ENCODE measurements at regions not wholly inside any gene's neighbourhood (a gene's known extent, or its start where the extent isn't known, plus 50 kb on each side); places are given as distances from the start of the nearest gene placed in this dataset.
"Not testable (repeated sequence)": the region's sequence is repeated elsewhere in the genome, so short reads cannot be mapped to it uniquely, and the experiment has no call there.

DNA sequence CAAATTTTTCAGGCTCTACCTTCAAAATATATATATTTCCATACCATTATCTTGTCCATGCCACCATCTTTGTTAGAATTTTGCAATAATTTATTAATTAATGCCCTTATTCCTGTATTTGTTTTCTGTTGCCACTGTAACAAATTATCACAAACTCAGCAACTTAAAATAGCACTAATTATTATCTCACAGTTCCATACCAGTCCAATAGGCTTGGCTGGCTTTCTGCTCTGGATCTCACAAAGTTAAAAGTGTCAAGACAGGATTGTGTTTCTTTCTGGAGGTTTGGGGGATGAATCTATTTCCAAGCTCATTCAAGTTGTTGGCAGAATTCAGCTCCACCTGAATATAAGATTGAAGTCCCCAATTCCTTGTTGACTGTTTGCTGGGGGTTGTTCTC, 58.6 kb upstream of the SLC38A4 start:
- DNase-seq (ENCODE audit: low read depth in 2 of 3, low spot score in 2 of 3): no peak

DNA sequence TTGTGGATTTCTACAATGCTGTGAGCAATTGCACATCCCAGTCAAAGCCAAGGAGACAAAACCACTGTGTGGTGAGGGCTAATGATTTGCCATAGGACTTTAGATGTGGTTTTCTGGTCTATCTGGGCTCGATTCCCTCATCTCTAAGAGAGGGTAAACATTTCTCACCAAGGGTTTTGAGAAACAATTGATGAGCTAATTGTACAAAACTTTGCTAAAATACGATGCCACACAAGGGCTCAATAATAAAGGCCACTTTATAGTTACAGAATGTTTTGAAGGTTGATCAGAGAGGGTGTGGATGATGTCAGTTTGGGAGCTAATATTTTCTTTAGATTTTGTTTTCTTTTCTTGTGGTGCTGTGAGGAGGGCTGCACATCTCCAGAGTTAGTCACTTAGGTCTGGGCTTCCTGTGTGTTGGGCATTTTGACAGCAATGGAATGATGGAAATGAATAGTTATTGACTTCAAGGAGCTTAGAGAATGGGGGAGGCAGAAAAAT, 60.8 kb upstream of the SLC38A4 start:
- DNase-seq (ENCODE audit: low read depth in 2 of 3, low spot score in 2 of 3): no peak

DNA sequence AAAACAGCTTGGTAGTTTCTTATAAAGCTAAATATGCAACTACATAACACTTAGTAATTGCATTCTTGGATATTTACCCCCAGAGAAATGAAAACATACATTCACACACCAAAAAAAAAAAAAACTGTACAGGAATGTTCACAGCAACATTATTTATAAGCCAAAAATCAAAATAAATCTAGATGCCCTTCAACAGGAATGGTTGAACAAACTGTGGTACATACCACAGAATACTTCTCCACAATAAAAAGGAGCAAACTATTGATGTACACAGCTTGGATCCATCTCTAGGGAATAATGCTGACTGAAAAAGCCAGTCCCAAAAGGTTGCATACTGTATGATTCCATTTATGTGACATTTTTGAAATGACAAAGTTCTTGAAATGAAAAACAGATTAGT, 62.1 kb upstream of the SLC38A4 start:
- DNase-seq (ENCODE audit: low read depth in 2 of 3, low spot score in 2 of 3): no peak

DNA sequence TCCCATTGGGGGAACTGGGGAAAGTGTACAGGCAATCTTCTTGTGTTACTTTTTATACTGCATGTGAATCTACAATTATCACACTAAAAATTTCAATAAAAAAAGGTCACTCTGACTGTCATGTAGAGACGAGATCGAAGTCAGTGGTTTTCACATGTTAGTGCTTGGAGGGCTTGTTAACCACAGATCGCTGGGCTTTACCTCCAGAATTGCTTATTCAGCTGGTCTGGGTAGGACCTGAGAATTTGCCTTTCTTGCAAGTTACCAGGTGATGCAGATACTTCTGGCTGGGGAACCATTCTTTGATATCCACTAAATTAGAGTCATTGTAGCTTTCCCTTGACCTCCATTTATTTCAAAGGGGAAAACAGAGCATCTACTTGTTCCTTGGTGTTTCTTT, 62.8 kb upstream of the SLC38A4 start:
- DNase-seq (ENCODE audit: low read depth in 2 of 3, low spot score in 2 of 3): no peak

DNA sequence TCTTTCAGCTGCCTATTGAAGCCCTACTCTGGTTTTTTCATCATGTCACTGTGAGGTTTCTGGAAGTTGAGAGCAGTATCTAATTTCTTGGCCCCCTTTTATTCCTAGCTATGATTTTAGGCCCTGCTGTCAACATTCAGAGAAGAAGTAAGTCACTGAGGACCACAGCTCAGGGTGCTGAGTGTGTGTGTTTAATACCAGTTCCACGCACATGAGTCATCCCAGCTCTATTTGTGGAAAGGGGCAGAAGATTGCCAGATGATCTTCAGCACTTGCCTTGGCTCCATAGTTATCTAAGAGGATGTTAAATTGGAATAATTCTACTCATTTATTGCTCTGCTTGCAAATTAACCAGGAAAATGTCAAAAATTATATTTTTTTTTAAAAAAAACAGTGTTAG, 65.5 kb upstream of the SLC38A4 start:
- DNase-seq (ENCODE audit: low read depth in 2 of 3, low spot score in 2 of 3): no peak

DNA sequence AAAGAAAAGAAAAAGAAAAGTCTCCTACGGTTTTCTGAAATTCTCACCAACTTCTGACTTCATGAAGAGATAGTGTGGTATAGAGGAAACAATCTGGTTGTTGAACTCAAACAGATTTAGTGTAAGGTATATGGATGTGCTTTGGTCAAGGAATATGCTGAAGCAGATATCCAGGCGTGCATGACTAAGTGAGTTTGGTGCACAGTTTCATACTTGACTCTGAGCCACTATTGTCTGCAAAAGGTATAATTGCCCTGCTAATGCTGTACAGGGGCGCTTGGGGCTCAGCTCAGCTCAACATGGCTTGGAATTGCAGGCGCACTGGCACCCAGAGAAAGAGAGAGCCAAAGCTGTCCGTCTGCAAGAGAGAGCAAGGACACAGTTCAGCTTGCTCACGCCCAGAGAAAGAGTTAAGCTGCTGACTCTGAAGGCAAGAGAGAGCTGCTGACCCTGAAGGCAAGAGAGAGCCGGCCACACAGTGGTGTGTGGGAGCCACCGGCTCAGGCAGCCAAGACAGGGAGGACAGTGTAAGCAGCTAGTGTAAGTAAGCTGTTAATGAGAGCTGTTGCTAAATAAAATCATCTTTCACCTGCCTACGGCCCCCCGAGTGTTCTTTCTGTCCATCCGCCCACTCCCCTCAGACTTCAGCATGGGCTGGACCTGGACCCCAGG, 66.4 kb upstream of the SLC38A4 start:
- DNase-seq (ENCODE audit: low read depth in 2 of 3, low spot score in 2 of 3): no peak

DNA sequence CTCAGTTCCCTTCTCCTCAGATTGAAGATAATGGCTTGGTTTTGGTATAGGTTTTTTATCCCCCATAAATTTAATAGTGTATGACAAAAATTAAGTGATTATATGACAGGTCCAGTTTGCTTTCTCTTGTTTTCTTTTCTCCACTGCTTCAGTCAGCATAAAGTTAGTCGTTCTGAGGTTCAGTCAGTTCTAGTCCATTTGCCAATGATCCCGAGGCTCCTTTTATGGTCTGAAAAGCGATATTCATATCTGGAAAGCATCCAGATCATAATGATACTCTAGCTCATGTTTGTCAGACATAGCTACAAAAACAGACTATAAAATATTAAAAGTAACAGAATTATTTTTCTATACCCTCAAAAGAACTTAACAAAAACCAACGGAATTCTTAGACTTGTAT, 67.1 kb upstream of the SLC38A4 start:
- DNase-seq (ENCODE audit: low read depth in 2 of 3, low spot score in 2 of 3): no peak

DNA sequence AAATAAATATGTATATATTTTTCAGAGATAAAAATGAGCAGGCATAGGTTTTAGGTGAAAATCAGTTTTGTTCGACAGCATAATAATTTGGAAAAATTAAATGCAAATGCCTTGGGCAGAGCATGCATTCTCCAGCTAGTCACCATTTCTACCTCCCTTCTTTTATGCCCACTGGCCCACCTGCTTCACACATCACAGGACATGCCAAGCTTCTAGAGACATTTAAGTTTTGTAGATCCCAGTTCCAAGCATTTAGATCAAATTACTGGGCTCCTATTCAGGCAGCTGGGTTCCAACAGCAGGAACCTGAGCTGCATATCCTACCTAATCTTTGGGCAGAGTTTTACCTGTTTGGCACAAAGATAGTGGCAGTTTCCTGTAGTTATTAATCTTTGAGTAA, 67.6 kb upstream of the SLC38A4 start:
- DNase-seq (ENCODE audit: low read depth in 2 of 3, low spot score in 2 of 3): no peak

DNA sequence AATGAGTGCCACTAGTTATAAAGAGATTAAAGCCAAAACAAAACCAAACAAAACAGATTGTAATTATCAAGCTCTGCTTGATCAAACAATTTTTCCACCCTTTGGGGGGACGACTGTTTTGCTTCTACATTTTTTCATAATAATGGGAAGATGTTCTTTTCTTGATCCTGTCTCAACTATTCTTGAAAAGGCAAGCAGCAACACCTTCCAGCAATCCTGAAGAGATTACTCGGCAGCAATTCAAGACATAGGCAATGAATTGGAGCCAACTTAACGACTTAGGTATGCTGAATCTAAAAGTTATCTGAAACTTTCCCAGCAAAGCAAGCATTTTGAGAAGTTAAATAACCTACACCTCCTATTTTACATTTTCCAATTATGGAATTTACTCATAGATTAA, 69.9 kb upstream of the SLC38A4 start:
- no peak for DNase-seq (ENCODE audit: low read depth in 2 of 3, low spot score in 2 of 3)

DNA sequence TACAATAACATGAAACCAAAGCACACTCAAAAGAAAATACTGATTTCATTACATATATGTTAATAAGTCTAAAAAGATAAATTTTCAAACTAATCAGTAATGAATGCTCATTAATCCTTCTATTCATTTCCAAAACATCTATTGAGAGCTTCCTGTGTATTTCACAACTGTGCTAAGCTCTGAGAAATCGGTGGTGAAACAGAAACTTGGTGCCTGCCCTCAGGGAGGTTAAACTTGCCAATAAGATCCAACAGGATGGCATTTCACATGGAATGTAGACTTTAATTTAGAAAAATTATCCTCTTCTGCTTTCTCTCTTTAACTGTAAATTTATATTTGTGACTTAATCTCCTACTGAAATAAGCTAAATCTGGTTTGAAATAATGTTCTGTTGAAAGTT, 70.9 kb upstream of the SLC38A4 start:
- no peak for DNase-seq (ENCODE audit: low read depth in 2 of 3, low spot score in 2 of 3)

DNA sequence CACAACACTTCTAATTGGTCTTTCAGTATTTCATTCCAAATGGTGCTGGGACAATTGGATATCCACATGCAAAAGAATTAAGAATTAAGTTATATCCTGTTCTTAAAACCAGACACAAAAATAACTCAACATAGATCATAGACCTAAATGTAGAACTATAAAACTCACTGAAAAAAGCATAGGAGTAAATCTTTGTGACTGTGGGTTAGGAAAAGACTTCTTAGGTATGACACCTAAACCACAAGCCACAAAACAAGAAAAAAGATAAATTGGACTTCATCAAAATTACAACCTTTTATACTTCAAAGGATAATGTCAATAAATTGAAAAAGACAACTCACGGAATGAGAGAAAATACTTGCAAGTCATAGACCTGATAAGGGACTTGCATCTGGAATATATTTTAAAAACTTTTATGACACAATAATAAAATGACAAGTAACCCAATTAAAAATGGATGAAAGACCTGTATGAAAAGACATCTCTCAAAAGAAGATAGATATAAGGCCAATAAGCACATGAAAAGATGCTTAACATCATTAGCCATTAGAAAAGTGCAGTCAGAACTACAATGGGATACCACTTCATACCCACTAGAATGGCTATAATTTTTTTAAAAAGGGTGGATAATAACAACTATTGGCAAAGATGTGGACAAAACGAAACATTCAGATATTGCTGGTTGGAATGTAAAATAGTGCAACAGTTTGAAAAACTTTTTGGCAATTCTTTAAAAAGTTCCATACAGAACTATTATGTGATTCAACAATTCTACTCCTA, 72.5 kb upstream of the SLC38A4 start:
- DNase-seq (ENCODE audit: low read depth in 2 of 3, low spot score in 2 of 3): no peak

DNA sequence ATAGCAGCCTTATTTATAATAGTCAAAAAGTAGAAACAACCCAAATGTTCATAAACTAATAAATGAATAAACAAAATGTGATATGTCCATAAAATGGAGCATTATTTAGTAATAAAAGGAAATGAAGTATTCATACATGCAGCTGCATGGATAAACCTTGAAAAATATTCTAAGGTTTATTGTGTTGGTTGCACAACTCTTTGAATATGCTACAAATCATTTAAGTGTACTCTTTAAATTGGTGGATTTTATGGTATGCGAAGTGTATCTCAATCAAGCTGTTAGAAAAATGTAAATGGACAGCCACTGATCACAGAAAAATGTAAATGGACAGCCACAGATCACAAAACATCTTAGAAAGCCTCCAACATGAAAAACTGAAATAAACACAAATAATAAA, 73.2 kb upstream of the SLC38A4 start:
- no peak for DNase-seq (ENCODE audit: low read depth in 2 of 3, low spot score in 2 of 3)

DNA sequence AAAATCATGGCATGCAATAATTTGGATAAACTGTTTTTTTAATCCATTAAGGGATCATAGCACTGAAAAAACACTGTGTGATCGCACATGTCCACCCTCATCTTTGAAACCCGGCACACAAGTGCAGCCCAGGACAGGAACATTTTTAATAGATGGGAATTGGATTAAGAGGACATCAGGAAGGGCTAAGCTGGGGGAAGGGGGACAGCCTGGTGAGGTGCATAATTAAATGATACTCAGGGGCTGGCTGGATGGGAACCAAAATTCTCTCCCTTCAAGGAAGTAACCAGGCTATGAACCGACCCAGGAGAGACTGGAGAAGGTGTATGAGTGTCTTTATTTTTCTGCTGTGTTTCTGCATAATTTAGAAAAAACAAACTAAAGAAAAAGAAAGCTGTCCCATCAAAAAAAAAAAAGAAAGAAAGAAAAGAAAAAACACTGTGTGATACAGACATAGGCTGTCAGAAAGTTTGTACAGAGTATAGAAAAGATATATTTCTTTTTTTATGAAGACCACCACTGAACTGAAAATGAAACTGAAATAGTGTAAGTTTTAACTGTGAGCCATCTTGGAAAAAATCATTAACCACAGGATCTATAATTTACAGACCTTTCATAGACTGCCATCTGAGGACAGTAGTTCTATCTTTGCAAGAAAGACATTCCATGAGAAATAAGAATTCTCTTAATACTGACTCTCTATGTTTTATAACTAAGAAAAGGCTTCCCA, 75.1 kb upstream of the SLC38A4 start:
- no peak for DNase-seq (ENCODE audit: low read depth in 2 of 3, low spot score in 2 of 3)

DNA sequence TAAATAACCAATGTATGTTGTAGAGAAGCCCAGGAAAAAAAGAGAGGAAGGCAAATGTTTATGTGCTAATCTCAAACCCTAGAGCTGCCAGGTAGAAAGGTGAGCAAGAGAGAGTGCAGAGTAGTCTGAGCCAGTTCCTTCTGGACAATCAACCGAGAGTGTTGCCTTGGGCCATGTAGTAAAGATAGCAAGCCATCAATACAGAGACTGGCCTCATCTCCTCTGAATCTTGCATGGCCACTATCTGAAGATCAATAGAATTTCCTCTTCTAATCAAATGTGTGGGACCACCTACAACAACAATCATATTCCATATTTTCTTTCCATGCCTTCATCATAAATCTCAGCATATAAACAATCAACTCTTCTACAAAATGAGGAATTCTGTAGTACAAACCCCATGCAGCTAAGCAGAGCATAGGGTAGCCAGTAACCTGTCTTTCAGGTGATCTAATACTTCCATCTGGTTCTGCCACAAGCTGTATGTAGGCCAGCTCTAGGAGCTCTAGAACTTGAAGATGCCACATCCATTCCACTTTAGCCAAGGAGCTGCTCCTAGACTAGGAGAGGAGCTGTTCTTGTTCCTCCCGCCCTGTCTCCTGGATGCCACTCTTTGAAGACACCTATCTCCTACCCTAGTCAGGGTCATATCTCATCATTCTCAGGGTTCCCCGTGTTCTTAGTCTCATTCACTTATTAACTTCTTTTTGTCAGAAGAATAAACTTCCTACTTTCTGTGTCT, 75.8 kb upstream of the SLC38A4 start:
- DNase-seq (ENCODE audit: low read depth in 2 of 3, low spot score in 2 of 3): no peak

DNA sequence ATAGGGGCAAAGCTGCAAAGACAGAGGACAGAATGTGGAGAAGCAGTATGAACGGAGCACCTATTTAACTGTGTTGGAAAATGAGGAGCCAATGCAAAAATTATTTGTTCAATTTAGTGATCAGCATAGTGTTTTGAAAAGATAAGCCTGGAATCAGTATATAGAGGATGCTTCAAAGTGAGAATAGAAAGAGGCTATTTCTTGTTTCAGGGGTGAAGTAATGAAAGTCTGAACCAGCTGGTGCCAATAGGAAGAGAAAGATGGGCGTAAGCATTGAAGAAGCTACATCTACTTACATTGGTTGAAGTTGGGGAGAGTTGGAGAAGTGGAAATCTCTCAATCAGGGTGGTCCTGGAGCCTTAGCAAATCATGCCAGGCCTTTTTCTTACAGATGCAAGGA, 77.3 kb upstream of the SLC38A4 start:
- DNase-seq (ENCODE audit: low read depth in 2 of 3, low spot score in 2 of 3): no peak

DNA sequence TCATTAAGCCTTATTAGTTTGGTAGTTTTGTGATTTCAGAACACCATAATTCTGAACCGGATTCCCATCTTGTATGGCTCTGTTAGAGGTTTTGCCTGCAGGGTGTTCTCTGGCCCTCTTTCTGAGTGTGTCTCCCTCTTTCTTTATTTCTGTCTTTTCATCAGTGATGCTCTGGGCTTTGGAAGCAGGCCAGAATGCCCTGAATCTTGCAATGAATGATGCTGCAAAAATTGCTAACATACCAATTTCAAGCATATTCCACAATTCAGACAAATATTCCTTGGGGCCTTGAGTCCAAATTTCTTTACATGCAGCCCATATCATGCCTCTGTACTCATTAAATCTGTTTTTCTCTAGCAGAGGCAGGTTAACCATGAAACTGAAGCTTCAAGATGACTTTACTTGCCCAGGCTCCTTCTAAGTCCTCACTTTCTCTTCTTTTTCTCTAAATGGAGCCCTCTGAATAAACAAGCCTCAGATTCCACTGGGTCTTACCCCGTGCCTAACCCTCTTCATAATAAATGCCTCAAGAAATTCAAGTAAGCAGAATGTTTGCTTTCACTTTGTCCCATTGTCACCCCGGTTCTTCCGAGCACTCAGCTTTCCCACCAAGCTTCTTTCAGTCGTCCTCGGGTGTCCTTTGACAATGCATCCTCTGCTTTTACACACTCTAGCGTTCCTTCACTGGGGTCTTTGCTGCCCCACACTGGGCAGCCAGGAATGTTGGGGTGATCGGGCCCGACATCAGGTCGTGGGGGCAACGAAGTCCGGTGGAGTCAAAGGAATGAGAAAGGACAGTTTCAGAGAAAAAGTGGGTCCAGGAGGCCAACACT, 78.8 kb upstream of the SLC38A4 start:
- DNase-seq (ENCODE audit: low read depth in 2 of 3, low spot score in 2 of 3): no peak

DNA sequence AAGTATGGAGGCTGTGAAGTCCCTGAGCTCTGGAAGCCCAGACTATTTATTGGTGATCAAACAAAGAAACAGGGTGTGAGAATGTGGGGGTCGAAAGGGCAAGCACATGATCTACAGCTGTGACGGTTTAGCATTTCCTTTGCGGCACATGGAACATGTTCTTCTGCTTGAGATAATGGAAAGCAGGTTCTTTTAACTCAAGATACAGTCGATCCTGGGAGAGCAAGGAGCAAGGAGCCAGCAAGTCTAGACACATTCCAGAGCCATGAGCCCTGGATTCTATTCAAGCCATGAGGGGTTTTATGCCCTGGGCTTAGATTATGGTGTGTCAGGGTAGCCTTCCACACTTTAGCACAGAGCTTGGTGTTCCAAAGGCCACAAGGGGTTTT, 79.4 kb upstream of the SLC38A4 start:
- not testable (repeated sequence) for DNase-seq (ENCODE audit: low read depth in 2 of 3, low spot score in 2 of 3)

DNA sequence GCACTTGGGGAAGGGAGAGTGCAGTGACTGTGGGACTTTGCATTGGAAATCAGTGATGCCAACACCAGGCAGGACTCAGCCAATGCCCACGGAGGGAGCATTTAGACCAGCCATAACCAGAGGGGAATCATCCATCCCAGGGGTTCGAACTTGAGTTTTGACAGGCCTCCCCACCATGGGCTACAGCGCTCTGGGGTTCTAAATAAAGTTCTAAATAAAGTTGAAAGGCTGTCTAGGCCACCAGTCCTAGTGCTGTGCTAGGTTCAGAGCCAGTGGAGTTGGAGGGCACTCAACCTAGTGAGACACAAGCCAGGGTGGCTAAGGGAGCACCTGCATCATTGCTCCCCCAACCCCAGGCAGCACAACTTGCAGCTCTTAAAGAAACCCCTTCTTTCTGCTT, 82.0 kb upstream of the SLC38A4 start:
- DNase-seq (ENCODE audit: low read depth in 2 of 3, low spot score in 2 of 3): no peak

DNA sequence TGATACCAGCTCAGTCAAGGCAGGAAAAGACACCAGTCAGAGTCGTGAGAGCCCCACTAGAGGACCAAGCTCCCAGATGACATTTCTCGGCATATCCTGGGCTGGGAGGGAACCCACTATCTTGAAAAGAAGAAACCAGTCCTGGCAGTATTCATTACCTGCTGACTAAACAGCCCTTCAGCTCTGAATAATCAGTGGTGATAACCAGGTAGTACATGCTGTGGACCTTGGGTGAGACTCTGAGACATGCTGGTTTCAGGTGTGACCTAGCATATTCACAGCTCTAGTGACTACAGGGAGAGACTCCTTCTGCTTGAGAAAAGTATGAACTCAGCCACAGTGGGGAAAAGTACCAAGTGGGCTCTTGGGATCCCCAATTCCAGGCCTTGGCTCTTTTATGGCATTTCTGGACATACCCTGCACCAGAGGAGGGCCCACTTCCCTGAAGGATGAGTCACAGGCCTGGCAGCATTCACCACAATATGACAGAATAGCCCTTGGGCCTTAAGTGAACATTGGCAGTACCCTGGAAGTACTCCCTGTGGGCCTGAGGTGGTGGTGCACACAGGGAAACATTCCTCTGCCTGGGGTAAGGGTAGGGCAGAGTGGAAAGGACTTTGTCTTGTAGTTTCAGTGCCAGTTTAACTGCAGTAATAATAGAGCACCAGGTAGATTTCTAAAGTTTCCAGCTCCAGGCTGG, 82.6 kb upstream of the SLC38A4 start:
- no peak for DNase-seq (ENCODE audit: low read depth in 2 of 3, low spot score in 2 of 3)

Measured in activated CD8-positive, alpha-beta memory T cell treated with anti-CD3 and anti-CD28 coated beads for 48 hours (primary cell).